NB4 (cell line): ENCODE measurements at regions not wholly inside any gene's neighbourhood (a gene's known extent, or its start where the extent isn't known, plus 50 kb on each side); places are given as distances from the start of the nearest gene placed in this dataset.
A peak's percentile ranks its signal among the peaks of the same experiment; 100 is the strongest.
"Not testable (repeated sequence)": the region's sequence is repeated elsewhere in the genome, so short reads cannot be mapped to it uniquely, and the experiment has no call there.

Experiments
- DNase-seq: peaks from one replicate; pipeline ENCODE4 v3.0.0; 2010; ENCODE audit warnings: low read depth
- H3K4me3 ChIP-seq: one replicate; pipeline ENCODE4 v1.5.1; 2011; ENCODE audit warnings: mild to moderate bottlenecking, low read depth, low read length, moderate library complexity
- CTCF ChIP-seq: IDR thresholded peaks from one replicate; pipeline ENCODE4 v1.5.1; 2012; ENCODE audit warnings: low read depth, low read length
- MAX ChIP-seq: IDR thresholded peaks from 2 replicates; pipeline ENCODE4 v1.6.1; 2011; ENCODE audit warnings: low read depth, low read length
- MYC ChIP-seq: IDR thresholded peaks from 2 replicates; pipeline ENCODE4 v1.6.1; 2011; ENCODE audit warnings: low read depth, low read length
- POLR2A ChIP-seq: IDR thresholded peaks from 2 replicates; pipeline ENCODE4 v1.6.1; 2011; ENCODE audit warnings: mild to moderate bottlenecking; ENCODE audit not compliant: insufficient read length; ENCODE audit errors: extremely low read depth

- H3K4me3 ChIP-seq = no peak overlapping the region
- no peak for TF ChIP-seq POLR2A
- no peak for TF ChIP-seq MAX
- no peak for TF ChIP-seq CTCF
- TF ChIP-seq MYC = no peak
- no peak for DNase-seq
Measured at GRCh38 chr14:21866479-21866878, 192.9 kb upstream of the OR4E1 start.

GRCh38 chr14:21863289-21863688 is 189.7 kb upstream of the OR4E1 start:
- no peak overlapping the region for H3K4me3 ChIP-seq
- no peak for DNase-seq
- TF ChIP-seq MAX (no peak), CTCF (no peak), MYC (no peak)

- DNase-seq = no peak
- H3K4me3 ChIP-seq = no peak overlapping the region
- TF ChIP-seq MYC (no peak), POLR2A (no peak), MAX (no peak), CTCF (no peak)
Measured at GRCh38 chr14:21861153-21861552, 187.5 kb upstream of the OR4E1 start.

GRCh38 chr14:21860172-21860571 is 186.6 kb upstream of the OR4E1 start:
- TF ChIP-seq POLR2A (no peak), CTCF (peak; percentile 63)
- peak; percentile 49 for DNase-seq
- H3K4me3 ChIP-seq = no peak overlapping the region

- no peak for DNase-seq
- no peak for TF ChIP-seq CTCF
- TF ChIP-seq POLR2A = no peak
- no peak for TF ChIP-seq MAX
- no peak for TF ChIP-seq MYC
- no peak overlapping the region for H3K4me3 ChIP-seq
Measured at GRCh38 chr14:21852775-21853174, 179.2 kb upstream of the OR4E1 start.

- TF ChIP-seq MYC (no peak), MAX (no peak), POLR2A (no peak), CTCF (peak; percentile 86)
- peak; percentile 38 for DNase-seq
Measured at GRCh38 chr14:21852061-21852664, 178.5 kb upstream of the OR4E1 start.

GRCh38 chr14:21846902-21847301 is 173.3 kb upstream of the OR4E1 start:
- not testable (repeated sequence) for H3K4me3 ChIP-seq, DNase-seq

More at GRCh38 chr14:21852061-21852664, 178.5 kb upstream of the OR4E1 start:
- H3K4me3 ChIP-seq = no peak overlapping the region
